ENCODE measurements at regions not wholly inside any gene's neighbourhood (a gene's known extent, or its start where the extent isn't known, plus 50 kb on each side); places are given as distances from the start of the nearest gene placed in this dataset.

- TF ChIP-seq TCF7 (CRISPR knock-in tag; IDR thresholded peaks at IDR 0.05; ENCODE audit: low read depth) (no peak), JUN (CRISPR knock-in tag; IDR thresholded peaks at IDR 0.05) (no peak), CTCF (IDR thresholded peaks at IDR 0.05) (no peak), ZNF317 (CRISPR knock-in tag; IDR thresholded peaks at IDR 0.05; ENCODE audit: borderline replicate concordance, low read depth) (no peak), NR3C1 (CRISPR knock-in tag; conservative IDR thresholded peaks at IDR 0.05; ENCODE audit: low read depth) (no peak), RELA (CRISPR knock-in tag; IDR thresholded peaks at IDR 0.05; ENCODE audit: borderline replicate concordance) (no peak), CREM (CRISPR knock-in tag; IDR thresholded peaks at IDR 0.05) (no peak), ZNF121 (CRISPR knock-in tag; IDR thresholded peaks at IDR 0.05) (no peak), ZNF232 (CRISPR knock-in tag; IDR thresholded peaks at IDR 0.05) (no peak), NFYB (CRISPR knock-in tag; conservative IDR thresholded peaks at IDR 0.05; ENCODE audit: low read depth) (no peak), ETV6 (CRISPR knock-in tag; IDR thresholded peaks at IDR 0.05) (no peak), ZBTB21 (CRISPR knock-in tag; IDR thresholded peaks at IDR 0.05; ENCODE audit: borderline replicate concordance) (no peak), ZNF423 (CRISPR knock-in tag; IDR thresholded peaks at IDR 0.05) (no peak)
- TF ChIP-seq, protein P1, sequence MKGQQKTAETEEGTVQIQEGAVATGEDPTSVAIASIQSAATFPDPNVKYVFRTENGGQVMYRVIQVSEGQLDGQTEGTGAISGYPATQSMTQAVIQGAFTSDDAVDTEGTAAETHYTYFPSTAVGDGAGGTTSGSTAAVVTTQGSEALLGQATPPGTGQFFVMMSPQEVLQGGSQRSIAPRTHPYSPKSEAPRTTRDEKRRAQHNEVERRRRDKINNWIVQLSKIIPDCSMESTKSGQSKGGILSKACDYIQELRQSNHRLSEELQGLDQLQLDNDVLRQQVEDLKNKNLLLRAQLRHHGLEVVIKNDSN (CRISPR knock-in tag; IDR thresholded peaks at IDR 0.05), result no peak
Observed at GRCh38 chr2:12928197-12928774, 211.6 kb downstream of the TRIB2 start.

Measured in WTC11 (cell line).